GM18519 (cell line): ENCODE measurements at regions not wholly inside any gene's neighbourhood (a gene's known extent, or its start where the extent isn't known, plus 50 kb on each side); places are given as distances from the start of the nearest gene placed in this dataset.

Experiments
- ATAC-seq: cut with Tn5 transposase; IDR thresholded peaks from one replicate; pipeline ENCODE4 v1.9.1; 2021; ENCODE audit warnings: mild to moderate bottlenecking, moderate library complexity; ENCODE audit not compliant: unreplicated experiment, low FRiP score

GRCh38 chr15:31472636-31473384 lies 146.2 kb downstream of the KLF13 start:
- peak; percentile 90 for ATAC-seq

DNA sequence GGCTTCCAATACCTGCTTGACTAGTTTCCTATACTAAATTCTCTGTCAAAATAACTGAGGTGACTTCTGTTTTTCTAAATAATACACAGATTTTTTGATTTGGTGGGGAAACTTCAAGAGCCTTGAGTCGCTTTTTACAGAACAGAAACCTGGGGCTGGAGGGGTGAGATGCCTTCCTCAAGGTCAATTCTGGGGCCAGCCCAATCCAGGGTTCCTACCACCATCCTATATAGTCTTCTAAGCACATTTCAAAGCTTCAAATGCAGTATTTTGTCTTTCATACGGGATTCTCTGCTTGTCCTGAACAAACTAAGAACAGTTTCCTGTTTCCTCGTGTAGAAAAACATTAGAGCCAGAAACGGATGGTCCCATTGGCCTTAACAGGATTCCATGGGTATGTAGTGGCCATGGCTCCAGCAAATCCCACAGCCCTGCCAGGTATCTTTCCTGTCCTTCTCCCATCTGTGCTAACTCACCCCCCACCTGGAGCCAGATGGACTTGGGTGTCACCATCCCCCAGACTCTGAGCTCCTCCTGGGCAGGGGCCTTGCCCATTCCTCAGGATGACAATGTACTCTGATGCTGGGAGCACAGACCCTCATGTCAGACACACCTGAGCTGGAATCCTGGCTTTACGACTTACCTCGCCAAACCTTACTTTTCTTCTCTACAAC lies 146.9 kb downstream of the KLF13 start:
- no peak for ATAC-seq

DNA sequence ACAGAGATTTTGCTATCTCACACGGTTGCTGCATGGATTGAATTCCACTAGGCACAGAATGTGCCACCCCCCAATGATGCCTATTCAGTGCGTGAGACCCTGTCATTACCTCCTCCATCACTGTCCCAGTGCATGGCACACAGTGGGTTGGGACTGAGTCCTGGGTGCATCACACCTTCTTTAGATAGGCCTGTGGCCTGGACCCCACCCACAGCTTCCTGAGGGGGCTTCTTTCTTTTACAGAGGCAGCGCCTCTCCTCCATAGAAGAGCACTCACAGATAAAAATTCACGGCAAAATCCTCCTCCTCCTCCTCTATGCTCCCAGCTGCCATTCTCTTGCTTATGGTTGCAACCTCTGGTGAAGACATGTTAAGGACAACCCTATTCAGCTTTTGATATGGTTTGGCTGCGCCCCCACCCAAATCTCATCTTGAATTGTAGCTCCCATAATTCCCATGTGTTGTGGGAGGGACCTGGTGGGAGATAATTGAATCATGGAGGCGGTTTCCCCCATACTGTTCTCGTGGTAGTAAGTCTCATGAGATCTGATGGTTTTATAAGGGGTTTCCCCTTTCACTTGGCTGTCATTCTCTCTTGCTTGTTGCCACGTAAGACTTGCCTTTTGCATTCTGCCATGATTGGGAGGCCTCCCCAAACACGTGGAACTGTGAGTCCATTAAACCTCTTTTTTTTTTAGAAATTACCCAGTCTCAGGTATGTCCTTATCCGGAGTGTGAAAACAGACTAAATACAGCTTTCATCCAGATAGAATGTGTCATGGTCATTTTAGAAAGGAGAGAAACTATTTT lies 147.6 kb downstream of the KLF13 start:
- no peak for ATAC-seq

- ATAC-seq: no peak
Observed at GRCh38 chr15:31476236-31476810, 149.7 kb downstream of the KLF13 start.

DNA sequence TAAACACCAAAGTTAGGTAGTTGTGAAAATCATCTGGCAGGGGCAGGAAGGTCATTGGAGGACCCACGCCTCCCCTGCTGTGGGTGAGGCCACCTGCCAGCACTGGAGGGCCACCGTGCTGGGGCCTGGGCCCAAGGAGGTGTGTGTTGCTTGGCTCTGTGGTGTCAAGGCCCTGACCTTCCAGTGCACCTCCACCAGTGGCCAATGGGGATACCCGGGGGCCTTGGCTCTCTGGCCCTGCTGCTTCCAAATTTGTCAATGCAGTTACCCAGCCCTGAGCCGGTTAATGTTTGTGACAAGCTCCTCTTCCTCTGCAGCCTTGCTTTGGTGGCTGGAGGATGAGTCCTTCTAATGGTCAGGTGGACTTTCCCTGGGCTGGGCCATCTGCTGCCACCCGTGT lies 150.2 kb downstream of the KLF13 start:
- ATAC-seq: no peak

DNA sequence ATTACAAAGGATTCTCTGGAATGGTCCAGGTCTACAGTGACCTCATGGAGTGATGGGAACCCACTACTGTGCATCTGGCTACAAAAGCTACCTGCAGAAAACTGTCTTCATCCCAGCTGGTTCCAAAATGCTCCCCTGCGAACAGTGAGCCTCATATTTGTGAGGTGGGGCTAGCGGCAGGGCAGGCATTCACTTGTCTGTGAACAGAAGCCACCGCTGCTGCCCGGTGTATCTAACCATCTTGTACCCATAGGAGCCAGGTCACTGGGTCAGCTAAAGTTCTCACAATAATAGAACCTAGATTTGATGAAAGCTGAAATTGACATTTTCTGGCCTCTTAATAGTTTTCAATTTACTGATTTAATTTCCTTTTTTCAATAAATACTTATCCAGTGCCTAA lies 150.7 kb downstream of the KLF13 start:
- ATAC-seq: no peak

GRCh38 chr15:31477851-31478701 lies 151.4 kb downstream of the KLF13 start:
- ATAC-seq: no peak

DNA sequence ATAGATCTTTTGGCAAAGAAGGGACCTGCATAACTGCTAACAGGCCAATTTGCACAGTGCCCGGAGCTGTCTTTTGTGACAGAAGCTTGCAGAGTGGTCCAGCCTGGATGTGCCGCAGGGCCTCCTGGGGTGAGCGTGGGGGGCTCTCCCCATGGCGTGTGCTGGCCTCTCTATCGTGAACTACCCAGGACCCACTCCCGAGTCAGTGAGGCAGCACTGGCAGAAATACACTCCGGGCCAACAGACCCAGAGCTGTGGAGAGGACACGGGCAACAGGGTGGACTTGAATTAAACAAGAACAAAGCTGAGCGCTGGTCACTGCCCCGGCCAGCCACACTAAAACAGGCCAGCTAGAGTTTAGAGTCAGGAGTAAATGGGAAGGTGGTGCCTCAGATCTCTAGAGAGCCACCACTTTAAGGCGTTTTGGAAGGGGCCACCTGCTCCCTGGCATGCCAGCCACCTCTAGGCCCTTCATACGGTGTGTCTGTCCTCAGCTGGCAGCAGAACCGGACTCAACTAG lies 152.1 kb downstream of the KLF13 start:
- no peak for ATAC-seq

DNA sequence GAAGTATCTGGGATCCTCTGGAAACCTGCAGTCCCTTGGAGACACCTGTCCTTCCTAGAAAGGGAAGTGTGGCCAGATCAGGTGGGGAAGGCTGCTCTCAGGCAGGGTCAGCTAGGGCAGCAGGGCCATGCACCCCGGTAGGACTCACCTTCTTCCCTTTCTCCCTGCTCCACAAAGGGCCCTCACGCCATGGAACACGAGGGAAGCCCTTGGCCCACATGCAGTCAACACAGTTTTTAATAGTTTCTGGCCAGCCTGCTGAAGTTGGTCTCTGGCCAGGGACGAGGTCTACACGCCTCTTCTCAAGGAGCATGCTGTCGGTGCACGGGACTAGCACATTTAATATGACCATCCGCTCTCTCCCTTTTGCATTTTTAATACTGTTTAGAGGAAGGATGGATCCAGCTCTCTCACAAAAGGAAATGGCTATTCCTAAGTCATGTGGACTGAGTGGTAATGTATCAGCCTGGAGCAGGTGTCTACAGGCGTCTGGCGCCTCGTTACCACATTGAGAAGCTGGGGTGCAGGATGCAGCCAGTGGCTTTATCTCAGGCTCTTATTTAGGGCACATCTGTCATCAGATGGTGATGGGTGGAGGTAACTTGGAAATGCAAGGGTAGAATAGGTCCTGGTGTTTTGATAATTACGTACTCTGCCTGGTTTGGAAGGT lies 153.9 kb downstream of the KLF13 start:
- ATAC-seq: no peak

- ATAC-seq: no peak
Observed at GRCh38 chr15:31481142-31481541, 154.5 kb downstream of the KLF13 start.

DNA sequence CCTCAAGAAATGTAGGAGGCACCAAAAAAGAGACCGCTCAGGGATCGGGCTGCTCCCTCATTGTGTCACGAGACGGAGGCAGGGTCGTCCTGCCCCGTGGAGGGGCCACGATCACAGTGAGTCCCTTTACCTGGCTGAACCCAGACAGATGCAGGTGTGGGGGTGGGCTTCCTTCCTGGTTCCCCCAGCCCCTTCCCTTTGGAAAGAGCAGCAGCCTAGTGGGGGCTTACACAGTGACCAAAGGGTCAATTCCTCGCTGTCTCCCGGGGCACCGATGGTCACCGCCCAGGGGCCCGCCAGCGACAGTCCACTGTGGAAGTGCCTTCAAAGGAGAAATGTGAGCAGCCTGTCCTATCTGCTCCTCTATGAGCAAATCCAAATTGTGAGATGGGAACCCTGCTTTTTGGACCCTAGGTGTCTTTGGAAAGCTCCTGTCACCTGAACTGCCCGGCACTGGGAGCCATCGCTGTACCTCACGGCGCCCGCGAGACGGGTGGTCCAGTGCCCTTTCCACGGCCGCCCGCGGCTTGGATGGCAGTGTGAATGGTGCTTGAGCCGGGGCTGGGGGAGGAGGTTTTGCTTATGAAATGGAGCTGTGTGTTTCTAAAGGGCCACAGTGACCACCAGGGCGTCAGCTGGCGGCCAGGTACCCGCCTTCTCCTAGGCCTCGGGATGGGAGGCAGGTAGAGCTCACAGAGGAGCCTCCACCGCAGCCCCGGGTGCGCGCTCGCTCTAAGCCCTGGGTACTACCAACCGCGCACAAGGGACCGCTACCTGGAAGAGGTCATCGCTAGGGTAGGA lies 155.7 kb downstream of the KLF13 start:
- no peak for ATAC-seq

DNA sequence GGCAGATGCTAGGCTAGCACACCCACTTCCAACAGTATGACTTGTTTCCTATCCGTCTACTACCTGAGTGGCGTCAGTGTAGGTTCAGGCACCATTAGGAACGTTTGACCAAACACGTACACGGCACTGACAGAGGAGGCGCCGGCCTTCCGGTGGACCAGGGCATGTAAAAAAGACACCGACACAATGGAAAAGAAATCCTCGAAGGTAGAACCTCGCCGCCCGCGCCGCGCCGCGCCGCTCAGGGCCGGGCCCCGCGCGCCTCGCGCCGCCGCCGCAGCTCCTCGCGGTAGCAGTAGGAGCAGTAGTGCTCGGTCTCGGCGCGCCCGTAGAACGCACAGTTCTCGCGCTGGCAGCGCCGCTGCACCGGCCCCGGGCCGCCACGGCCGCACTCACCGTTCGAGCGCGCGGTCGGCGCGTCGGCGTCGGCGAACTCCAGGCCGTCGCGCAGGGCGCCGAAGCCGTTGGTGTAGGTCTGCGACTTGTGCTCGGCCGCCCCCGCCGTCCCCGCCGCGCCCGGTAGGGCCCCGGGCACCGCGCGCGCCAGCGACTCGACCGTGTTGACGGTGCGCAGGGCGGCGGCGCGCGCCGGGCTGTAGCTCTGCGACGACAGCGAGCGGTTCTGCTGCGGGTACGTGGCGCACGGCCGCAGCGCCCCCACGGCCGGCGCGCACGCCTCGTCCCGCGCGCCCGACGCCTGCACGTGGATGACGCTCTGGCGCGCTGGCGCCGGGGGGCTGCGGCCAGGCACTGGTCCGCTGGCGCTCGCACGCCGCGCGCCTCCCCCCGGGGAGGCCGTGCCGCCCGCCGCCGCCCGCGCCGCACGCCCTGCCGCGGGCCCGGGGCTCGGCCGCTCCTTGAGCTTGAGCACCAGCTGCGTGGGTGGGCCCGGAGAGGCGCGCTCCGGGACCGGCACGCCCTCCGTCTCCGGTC lies 156.7 kb downstream of the KLF13 start:
- ATAC-seq: no peak

- ATAC-seq: no peak
Observed at GRCh38 chr15:31483986-31484951, 157.6 kb downstream of the KLF13 start.

DNA sequence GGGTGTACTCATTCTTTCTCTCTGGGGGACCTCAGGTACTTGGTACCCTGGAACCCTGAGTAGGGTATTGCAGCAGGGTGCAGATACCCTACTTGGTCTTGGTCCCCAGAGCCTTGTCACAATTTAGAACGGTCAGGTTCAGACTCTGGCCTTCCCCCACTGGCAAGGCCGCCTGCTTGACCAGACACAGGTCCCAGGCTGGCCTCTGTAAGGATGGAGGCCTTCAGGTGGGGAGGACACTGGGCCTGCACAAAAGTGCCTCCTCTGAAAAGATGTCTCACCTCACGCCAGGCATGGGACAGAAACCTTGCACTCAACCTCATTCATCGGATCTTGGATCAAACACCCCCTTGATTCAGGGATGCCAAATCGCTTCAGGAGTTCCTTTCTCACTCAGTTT lies 158.4 kb downstream of the KLF13 start:
- no peak for ATAC-seq

DNA sequence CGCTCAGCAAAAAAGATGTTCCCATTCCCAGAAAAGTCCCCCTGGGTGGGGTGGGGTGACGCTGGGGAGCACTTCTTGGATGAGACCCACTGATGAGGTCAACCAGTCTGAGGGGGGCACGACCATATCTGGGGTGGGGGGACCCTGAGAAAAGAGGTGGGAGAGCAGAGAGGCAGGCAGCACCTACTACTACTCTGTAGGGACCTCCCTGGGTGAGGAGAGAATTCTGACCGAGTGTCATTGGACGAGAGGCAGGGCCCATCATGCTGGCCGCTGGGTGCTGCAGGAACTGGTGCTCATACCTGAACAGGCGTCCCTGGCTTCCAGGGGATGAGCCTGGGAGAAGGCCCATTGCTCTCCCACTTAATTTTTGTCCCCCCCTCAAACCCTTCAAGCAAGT lies 158.8 kb downstream of the KLF13 start:
- no peak for ATAC-seq

- no peak for ATAC-seq
Observed at GRCh38 chr15:31485911-31486461, 159.4 kb downstream of the KLF13 start.
